ENCODE measurements at regions not wholly inside any gene's neighbourhood (a gene's known extent, or its start where the extent isn't known, plus 50 kb on each side); places are given as distances from the start of the nearest gene placed in this dataset.

DNA sequence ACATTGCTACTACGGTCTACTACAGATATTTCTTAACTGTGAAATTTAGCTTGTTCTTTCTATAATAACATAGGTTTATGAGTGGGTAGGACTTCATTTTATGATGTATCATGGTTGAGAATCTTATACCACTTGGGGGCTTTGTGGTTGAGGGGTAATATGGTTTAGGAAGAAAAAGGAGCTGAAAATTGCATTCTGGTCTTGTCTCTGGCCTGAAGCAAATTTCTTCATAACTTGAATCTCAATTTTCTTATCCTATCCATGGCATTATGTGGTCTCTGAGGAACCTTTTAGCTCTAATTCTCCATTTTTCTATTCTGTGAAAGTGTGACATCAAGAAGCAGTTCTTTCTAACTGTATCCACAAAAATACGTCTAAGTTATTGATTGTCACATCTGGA lies 341.0 kb downstream of the SOX2 start:
- TF ChIP-seq, protein P1, sequence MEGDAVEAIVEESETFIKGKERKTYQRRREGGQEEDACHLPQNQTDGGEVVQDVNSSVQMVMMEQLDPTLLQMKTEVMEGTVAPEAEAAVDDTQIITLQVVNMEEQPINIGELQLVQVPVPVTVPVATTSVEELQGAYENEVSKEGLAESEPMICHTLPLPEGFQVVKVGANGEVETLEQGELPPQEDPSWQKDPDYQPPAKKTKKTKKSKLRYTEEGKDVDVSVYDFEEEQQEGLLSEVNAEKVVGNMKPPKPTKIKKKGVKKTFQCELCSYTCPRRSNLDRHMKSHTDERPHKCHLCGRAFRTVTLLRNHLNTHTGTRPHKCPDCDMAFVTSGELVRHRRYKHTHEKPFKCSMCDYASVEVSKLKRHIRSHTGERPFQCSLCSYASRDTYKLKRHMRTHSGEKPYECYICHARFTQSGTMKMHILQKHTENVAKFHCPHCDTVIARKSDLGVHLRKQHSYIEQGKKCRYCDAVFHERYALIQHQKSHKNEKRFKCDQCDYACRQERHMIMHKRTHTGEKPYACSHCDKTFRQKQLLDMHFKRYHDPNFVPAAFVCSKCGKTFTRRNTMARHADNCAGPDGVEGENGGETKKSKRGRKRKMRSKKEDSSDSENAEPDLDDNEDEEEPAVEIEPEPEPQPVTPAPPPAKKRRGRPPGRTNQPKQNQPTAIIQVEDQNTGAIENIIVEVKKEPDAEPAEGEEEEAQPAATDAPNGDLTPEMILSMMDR (conservative IDR thresholded peaks at IDR 0.05; ENCODE audit: low read depth, low read length): no peak
- no peak for TF ChIP-seq EZH2 (IDR thresholded peaks at IDR 0.05; ENCODE audit: borderline replicate concordance, low read depth, low read length, poor library complexity, severe bottlenecking)
